GM19238 (cell line): ENCODE measurements at regions not wholly inside any gene's neighbourhood (a gene's known extent, or its start where the extent isn't known, plus 50 kb on each side); places are given as distances from the start of the nearest gene placed in this dataset.

Source experiments
- DNase-seq: peaks from one replicate; pipeline ENCODE4 v3.0.0; 2011; ENCODE audit warnings: low spot score; ENCODE audit not compliant: insufficient read length

DNA sequence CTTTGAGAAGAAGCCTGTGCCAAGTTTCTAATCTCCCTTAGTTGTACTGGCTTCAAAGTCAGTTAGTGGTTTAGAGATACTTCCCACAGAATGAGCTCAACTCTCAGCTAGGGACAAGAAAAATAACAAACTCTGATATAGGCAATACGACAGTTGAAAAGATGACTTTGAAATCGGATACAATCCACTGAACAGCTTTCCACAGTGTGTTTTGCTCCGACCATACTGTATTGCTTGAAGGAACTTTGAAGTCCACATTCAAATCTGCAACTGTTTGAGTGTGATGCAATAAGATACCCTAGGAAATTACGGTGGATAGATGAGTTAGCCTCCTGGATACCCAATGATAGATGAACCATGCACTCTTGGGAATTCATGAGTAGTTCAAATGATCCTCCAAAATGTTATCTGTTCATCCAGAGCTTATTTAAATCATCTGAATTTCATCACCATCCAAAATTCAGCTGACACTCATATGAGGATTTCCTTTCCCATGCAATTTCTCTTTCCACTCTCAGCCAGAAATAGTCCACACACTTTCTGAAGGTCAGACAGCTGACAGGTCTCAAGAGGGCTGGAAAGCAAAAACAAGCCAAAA is 443.8 kb downstream of the HAO1 start:
- no peak for DNase-seq

DNA sequence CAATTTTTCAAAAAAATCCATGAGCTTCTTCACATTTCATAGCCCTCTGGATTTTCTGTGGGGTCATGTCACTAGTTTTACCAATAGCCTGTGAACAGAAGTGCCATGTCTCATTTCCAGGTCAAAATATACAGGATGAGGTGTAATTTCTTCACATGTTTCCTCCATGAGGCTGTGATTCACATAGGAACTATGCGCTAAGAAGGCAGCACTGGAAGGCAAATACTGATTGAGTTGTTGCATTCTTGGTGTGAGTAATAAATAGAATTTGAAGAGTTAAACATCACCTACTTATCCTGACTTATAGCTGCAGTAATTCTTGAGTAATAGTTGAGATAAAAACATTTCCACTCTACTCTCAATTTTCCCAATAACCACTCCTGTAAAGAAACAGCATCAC is 442.3 kb downstream of the HAO1 start:
- no peak for DNase-seq

DNA sequence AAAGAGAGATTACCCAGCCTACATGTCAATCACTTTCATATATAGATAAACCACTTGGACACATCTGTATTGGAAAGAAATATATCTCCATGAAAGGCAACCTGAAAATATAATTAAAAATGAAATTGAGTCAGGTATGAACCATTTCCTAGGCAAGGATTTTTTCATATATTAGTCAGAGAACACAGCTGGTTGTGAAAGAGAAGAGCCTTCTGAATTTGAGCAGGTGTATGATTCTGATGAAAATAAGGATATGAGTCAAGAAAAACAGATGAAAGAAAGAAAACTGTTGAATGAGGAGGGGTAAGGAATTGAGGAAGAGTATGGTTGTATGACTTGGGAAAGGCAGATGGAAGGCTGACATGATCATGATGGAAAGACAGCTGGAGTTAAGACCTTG is 441.1 kb downstream of the HAO1 start:
- DNase-seq, result no peak

DNA sequence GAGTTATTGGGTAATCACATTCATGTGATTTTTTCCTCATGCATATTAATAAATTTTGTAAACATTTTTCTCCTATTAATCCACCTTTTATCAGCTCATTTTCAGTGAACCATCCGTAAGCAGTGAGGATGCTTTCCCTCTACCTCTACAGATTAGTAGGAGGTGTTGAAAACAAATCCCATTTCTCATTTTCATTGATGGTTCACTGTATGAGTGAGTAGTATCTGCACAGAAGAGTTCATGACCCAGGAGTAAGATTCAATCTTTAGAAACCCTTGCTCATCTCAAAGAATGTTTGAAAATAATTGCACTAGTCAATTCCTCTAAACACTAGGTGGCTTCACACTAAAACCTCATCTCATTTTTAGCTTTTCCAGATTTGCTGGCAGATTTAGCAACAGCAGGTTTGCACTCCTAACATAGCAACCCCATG is 440.0 kb downstream of the HAO1 start:
- DNase-seq, result no peak

DNA sequence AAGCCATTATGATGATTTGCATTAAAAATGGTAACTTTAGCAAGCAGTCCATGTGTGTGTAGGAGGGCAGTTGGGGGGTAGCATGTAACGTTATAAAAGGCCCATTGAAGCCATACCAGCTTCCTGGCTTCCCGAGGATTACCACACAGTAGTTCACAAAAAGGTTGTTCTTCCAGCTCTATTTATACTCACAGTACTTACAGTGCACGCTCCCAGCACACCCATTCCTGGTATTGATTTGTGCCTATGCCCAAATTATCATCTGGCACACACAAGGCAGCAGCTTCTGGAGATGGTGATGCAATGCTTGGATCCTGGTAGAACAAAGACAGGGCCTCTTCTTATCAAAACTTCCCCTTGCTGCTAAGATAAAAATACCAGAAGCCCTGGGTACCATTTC is 436.8 kb downstream of the HAO1 start:
- no peak for DNase-seq

DNA sequence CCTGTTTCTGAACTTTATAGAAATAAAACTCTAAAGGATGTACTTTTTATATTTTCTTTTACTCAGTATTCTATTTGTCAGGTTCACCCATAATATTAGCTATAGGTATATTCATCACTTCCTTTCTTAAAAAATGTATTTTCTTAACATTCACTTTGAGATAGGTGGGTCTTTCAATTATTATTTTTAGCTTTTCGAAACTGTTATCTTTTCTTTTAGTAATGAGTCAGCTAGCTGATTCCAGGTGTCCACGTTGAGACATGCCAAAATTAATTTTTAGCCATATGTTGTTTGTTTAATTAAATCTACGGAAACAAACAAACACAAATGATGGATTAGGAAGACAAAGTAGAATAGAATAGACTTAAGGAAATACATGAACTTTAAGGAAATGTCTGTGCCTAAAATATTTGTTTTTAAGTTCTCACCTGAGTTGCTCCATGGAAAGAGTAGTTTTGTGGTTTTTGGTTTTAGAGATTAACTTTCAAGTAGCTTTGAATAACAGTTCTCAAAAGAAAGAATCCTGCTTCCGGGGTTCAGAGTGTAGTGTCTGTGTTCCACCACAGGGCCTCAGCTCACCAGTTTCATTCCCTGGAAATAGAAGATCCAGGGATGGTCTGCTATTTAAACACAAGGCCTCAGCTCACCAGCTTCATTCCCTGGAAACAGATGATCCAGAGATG is 435.0 kb downstream of the HAO1 start:
- DNase-seq, result no peak

DNA sequence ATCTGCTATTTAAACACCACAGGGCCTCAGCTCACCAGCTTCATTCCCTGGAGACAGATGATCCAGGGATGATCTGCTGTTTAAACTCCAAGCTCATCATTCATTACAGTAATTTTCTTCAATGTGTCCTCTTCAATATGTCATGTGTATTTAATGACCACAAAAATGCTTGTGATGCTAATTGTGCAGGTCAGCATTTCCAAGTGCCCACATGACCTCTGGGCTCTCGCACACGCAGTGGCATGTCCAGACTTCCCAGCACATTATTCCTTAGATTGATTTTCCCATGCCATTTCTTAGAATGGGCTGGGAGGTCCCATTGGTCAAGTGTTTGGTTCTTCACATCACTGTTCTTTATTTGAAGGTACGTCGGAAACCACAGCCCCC is 434.4 kb downstream of the HAO1 start:
- DNase-seq, result no peak

DNA sequence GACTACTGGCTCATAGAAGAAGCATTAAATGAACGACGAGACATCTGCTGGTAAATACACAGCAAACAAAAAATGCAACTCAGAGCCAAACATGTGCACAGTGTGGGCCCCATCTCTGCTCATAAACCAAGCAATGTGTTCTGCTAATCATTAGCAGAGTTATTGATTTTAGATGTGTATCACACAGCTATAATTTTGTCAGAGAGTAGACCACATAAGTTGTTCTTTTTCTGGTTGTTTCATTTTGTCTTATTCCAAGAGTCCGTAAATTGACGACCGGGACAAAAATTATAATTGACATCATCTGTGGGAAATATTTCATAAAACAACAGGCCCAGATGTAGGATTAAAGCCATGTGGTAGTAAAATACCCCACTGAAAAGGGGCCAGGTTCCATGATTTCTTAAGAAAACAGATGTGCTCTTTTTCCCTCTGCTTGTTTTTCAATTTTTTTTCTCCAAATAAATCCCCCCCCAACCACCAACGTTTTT is 423.6 kb downstream of the HAO1 start:
- DNase-seq, result no peak

DNA sequence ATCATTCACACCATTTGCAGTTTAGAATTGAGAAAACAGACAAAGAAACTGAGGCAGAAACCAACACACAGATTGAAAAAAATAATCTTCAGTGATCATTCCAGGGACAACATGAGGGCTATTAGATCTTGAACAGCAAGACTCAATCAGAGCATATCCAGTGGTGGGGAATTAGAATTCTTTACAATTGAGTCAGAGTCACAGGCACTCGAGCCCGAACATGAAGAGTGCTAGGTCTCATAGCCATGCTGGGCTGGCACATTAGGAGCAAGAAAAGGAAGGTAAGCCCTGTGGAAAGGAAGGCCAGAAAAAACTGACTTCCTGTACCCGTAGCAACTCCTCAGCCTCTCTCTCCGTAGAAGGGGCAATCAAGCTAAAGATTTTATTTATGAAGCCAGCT is 419.9 kb downstream of the HAO1 start:
- DNase-seq, result no peak

DNA sequence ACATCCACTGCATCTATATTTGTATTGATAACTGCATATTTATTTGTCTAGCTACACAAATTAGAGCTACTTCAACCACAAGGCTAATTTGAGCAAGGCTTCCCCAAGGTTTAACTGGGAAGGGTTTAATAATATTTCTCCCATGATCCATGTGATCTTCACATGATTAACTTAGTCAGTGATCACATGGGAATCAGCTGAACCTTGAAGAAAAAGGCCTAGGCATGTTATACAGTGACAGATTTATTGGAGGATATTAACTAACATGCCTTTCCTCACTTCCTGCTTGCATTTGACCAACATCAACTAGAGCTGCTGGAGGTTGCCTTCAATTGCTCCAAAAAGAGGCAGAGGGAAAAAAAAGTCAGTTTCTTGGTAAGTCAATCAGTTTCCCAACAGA is 417.0 kb downstream of the HAO1 start:
- no peak for DNase-seq

DNA sequence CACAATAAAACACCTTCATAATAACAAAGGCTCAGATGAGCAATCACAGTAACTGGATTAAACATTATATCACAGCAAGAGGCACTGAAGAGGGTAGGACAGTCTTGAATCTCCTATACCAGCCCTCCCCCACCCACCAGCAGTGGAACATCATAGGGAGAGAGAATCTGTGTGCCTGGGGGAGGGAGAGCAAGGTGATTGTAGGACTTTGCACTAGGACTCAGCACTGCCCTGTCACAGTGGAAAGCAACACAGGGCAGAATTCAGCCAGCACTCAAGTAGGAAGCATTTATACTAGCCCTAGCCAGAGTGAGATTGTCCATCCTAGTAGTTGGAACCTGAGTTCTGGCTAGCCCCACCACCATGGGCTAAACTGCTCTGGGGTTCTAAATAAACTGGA is 400.2 kb downstream of the HAO1 start:
- DNase-seq, result no peak

DNA sequence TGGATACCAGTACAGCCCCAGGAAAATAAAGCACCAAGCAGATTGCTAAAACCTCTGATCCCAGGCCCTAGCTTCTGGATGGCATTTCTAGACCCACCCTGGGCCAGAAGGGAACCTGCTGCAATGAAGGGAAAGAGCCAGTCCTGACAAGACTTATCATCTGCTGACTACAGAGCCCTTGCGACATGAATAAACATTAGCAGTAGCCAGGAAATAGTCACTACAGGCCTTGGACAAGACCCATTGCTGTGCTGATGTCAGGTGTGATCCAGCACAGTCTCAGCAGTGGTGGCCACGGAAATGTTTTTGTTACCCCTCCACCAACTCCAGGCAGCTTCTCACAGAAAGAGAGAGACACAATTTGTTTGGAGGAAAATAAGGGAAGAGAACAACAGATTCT is 399.3 kb downstream of the HAO1 start:
- DNase-seq, result no peak

DNA sequence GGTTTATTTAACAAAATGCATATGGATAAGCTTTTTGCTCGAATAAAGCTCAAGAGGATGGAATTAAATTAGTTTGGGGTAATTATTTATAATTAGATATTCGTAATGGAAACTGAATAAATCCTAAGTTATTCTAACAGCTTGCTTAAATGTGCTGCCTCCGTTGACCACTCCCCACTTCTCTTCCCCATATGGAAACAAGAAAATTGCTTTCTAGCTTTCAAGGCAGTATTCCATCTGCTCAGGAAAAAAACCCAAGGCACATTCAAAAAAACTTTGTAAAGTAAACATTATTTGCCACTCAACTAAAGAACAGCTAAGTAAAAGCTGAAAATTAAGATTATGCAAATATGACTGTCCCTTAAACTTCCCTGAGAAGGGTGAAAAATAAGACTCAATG is 369.2 kb downstream of the HAO1 start:
- DNase-seq, result no peak

DNA sequence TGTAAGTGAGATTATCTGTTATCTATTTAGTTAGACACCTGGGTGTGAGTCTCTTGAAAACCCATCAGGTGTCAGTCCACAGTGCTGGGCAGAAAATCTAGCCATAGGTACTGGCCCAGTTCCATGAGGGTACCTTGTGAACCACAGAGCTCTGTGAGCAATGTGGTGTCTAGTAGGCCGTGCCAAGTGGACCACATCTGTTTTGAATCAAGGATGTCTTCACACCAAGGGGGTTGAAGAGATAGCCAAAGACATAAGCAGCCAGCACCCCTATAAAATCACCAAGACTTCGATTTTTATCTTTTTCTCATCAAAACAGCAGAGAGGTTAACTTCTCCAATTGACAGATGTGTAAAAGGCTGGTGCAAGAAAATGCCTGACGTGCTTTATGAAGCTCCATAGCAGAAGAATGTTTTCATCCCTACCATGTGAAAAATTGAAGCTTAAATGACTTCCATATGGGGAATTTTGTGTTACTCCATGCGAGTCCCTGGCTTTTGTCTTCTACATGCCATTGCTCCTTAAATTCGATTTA is 368.7 kb downstream of the HAO1 start:
- DNase-seq, result no peak

DNA sequence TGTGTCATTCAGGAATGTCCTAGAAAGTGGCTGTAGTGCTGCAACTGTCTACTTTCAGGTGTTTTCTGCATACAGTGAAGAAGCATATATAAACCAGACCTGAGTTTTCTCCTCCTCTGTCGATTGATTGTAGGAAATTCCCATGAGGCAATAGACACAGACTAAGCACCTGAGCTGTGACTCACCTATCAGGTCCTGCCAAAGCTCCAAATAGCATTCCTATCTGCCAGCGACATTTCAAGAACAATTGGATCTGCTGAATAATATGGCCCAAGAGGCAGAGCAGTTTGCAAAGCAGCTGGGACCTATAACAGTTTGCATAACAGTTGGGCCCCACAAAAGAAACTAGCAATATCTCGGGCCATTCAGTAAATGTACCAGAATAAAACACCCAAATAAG is 360.4 kb downstream of the HAO1 start:
- DNase-seq, result no peak

DNA sequence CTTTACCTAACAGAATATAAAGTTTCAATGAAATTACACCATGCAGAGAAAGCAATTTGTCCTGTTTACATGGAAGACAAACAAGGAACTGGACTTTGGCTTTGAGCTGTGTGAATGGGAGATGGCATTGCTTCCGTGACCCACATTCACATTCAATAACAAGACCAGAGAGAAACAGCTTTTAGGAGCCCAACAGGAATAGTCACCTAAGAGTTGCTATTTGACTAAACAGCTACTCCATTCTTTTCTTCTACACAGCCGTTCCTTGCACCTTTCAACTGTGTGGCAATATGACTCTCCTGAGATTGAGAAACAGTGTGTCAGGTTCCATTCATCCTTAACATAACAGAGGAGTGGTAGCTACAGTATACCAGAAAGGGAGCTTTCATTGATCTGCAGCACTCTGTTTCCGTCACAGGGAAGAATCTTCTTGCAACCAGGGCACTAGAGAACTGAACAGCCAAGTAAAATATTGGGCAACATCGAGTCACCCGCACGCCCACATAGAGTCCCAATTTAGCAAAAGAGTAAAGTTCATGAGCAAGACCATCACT is 355.1 kb downstream of the HAO1 start:
- no peak for DNase-seq

DNA sequence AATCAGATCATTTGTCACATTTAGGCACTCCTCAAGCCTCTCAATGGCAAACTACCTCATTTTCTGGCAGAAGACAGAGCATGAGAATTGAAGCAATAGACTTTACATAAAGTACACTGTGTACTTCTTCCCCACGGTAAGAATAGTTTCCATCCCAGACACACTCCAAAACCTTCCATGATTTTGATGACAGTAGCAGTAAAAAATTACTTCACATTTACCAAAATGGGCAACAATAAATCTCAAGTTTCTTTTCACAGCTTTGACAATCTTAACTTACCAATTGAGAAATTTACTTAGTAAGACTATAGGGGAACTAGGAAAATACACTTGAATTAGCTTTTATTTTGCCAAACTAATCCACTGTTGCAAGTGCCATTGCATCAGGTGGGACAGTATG is 353.8 kb downstream of the HAO1 start:
- DNase-seq, result no peak

DNA sequence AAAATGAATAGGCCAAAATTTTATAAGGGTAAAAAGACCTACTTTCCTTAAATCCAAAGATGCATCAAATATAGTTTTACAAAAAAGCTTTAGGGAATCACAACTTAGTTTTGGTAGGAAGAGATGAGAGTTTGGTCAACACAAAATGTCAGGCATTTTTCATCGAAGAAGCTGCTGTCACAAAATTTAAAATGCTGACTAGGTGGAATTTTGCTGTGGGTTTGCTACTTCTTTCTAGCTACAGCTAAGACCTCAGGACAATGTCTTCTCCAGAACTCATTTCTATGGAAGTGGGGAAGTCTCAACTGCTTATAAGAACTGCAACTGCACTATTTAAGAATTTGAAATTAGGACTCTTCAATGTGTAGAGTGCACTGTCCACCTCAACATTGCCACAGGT is 351.1 kb downstream of the HAO1 start:
- DNase-seq, result no peak

DNA sequence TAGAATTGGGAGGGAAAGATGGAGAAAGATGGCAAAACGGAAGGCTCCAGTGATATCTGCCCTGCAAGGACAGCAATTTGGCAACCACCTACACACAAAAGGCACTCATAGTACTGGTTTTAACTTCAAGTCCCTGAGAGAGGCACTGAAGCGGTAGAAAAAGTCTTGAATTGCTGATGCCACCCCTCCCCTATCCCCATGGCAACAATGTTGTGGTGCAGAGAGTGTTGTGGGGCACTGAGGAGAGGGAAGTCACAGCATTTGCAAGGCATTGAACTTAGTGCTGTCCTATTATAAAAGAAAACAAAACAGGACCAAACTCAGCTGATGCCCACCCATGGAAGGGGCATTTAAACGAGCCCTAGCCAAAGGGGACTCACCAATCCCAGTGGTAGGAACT is 343.7 kb downstream of the HAO1 start:
- no peak for DNase-seq

DNA sequence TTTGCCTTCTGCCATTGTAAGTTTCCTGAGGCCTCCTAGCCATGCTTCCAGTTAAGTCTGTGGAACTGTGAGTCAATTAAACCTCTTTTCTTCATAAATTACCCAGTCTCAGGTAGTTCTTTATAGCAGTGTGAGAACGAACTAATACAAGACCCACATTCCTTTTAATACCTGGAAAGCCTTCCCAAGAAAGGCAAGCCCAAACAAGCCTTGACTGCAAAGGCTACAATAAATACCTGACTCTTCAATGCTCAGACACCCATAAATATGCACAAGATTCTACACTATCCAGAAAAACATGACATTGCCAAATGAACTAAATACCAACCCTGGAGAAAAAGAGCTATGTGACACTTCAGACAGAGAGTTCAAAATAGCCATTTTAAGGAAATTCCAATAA is 338.8 kb downstream of the HAO1 start:
- DNase-seq, result no peak

DNA sequence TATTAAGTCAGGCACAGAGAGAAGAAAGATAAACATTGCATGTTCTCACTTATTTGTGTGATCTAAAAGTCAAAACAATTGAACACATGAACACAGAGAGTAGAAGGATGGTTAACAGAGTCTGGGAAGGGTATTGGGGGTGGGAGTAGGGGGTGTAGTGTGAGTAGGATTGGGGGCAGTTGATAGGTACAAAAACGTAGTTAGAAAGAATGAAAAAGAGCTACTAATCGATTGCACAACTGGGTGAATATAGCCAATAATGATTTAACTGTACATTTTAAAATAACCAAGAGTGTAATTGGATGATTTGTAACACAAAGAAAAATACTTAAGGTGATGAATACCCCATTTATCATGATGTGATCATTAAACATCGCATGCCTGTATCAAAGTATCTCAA is 333.3 kb downstream of the HAO1 start:
- no peak for DNase-seq

DNA sequence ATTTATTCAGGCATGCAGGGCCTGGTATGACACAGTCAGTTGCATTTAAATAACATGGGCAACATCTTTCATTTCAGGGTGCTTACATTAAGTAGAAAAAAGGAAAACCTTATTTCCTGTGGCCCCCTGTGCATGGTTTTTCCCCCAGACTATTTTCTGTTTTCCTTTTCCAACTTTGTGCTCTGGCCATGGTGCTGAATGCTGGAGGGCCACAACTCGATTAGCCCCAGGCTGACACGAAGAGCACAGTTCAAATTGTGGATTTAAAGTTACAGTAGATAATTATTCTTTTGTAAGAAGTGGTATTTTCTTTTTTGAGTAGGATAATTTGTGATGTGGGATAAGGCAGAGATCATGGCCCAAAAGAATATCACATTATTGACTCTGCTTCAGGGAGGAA is 332.0 kb downstream of the HAO1 start:
- no peak for DNase-seq

DNA sequence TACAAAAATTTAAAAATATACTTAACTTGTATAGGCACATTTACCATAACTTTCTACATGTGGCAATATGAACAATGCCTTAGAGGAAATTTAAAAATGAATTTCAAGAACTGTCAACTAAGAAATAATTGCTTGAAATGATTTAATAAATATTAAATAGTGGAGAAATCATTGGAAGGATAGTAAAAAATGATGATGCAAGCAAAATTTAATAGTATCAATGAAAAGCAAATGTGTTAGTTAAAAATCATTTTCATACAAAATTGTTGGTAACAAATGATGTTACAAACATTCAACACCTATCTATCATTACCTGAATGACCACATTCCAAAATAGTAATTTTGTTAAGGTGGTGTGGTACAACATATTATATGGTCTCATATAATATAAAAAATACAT is 331.0 kb downstream of the HAO1 start:
- DNase-seq, result no peak
